H7 (cell line): ENCODE measurements at regions not wholly inside any gene's neighbourhood (a gene's known extent, or its start where the extent isn't known, plus 50 kb on each side); places are given as distances from the start of the nearest gene placed in this dataset.
A peak's percentile ranks its signal among the peaks of the same experiment; 100 is the strongest.

Source experiments
- DNase-seq: peaks from one replicate; pipeline ENCODE4 v3.0.0; 2012
- H3K27me3 ChIP-seq: 2 replicates; pipeline ENCODE4 v1.6.0; 2011; ENCODE audit warnings: mild to moderate bottlenecking, low read length; ENCODE audit not compliant: control insufficient read depth, insufficient read depth
- H3K36me3 ChIP-seq: replicated peaks from 2 replicates; pipeline ENCODE4 v1.5.1; 2011; ENCODE audit warnings: low read length; ENCODE audit not compliant: control insufficient read depth, insufficient read depth
- H3K4me3 ChIP-seq: 2 replicates; pipeline ENCODE4 v1.5.1; 2011; ENCODE audit warnings: low read depth, mild to moderate bottlenecking, control low read depth, low read length, moderate library complexity; ENCODE audit not compliant: insufficient read depth

DNA sequence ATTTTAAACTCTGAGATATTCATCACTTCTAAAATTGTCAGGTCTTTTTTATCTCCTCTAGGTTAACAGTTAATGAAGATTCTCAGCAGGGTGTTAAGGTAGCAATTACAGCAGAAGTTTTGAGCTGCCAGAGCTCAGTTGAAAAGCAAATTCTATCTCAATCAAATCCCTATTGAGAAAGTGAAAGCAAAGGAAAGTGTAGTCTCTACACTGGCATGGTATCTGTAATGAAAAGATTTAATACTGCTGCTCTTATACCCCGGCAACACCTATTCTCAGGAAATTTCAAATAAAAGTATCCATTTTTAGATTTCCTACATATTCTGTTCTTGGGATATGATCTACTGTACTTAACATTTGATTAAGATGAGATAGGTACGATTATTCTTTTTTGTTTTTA is 913.5 kb downstream of the MRPL39 start:
- no peak for DNase-seq
- Histone ChIP-seq H3K36me3 (no peaks in the 10 kb centered on the region), H3K4me3 (no peak overlapping the region), H3K27me3 (no peaks in the 10 kb centered on the region)

- no peaks in the 10 kb centered on the region for H3K27me3 ChIP-seq
- no peak for DNase-seq
- H3K4me3 ChIP-seq: no peak overlapping the region
- H3K36me3 ChIP-seq: no peaks in the 10 kb centered on the region
These were observed 925.8 kb downstream of the MRPL39 start for GRCh38 chr21:24681456-24681855.

DNA sequence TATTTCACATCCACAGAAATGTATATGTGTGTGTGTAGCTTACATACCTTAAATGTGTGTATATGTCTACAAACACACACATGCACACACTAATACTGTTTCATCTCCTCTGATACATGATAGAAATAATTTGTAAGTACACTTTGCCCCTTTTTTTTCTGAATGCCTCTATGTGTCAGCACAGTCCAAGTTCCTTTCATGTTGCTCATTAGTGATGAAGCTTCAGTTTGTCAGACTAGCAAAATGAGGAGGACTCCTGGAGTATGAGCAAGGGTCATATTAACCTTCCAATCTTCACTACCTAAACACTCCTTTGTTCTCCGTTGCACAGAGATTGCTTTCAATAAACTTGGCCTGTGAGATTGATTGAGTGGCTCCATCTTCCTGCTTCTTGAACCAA is 935.4 kb downstream of the MRPL39 start:
- no peak overlapping the region for H3K4me3 ChIP-seq
- no peaks in the 10 kb centered on the region for H3K27me3 ChIP-seq
- no peaks in the 10 kb centered on the region for H3K36me3 ChIP-seq
- no peak for DNase-seq

GRCh38 chr21:24658926-24659325 is 948.4 kb downstream of the MRPL39 start:
- no peaks in the 10 kb centered on the region for H3K36me3 ChIP-seq
- H3K27me3 ChIP-seq: no peaks in the 10 kb centered on the region
- DNase-seq: no peak
- H3K4me3 ChIP-seq: no peak overlapping the region

DNA sequence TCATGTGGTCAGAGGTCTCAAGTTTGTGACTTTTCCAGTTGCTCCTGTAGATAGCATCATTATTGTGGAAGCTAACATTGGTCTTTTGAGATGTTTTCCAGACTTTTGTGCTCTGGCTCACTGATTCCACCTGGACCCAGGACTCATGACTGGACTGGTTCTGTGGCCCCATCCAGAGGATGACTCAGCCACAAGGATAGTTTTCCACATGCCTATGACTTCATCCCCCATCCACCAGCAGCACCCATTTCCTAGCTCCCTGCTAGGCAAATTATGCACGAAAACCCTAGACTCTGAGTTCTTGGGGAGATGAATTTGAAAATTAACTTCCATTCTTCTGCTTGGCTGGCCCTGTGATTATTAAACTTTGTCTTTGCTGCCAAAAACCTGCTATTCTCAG is 949.3 kb downstream of the MRPL39 start:
- no peak for DNase-seq
- Histone ChIP-seq H3K36me3 (no peaks in the 10 kb centered on the region), H3K27me3 (no peaks in the 10 kb centered on the region), H3K4me3 (no peak overlapping the region)

DNA sequence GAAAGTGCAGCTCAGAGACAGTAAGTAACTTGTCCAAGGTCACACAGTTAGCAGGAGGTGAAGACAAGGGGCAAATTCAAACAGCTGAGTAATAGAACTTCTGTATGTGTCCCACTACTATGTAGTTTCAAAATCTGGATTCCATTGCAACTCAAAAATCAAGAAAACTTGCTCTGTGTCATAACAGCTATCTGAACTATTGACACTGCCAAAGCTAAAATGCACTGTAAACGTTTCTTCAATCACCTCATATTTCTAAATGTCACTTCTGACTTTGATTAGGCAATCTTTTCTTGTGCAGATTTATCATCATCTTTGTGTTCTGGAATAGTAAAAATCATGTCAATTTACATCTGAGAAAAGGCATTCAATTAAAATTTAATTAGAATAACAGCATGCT is 957.6 kb downstream of the MRPL39 start:
- Histone ChIP-seq H3K27me3 (no peaks in the 10 kb centered on the region), H3K36me3 (no peaks in the 10 kb centered on the region), H3K4me3 (no peak overlapping the region)
- no peak for DNase-seq

DNA sequence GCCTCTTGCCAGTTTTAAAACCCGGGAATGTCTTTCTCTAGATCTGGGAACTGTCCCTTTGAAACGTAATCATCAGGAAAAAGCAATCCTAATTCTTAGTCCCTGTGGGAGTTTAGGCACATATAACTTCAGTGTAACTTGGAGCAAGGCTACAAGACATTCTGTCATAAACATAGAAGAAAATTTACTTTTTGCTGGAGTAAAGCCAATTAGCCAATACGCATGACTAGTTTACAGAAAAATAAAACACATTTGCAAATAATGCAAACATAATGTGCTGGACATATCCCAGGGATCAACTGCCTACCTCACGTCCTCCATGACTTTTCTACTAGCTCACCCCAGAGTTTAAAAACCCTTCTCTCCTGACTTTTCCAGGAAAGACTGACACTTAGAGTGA is 970.6 kb downstream of the MRPL39 start:
- Histone ChIP-seq H3K4me3 (no peak overlapping the region), H3K27me3 (no peaks in the 10 kb centered on the region), H3K36me3 (no peaks in the 10 kb centered on the region)
- no peak for DNase-seq

- H3K27me3 ChIP-seq: no peaks in the 10 kb centered on the region
- H3K36me3 ChIP-seq: no peaks in the 10 kb centered on the region
- H3K4me3 ChIP-seq: no peak overlapping the region
- no peak for DNase-seq
These were observed 972.5 kb downstream of the MRPL39 start for GRCh38 chr21:24634749-24635148.

DNA sequence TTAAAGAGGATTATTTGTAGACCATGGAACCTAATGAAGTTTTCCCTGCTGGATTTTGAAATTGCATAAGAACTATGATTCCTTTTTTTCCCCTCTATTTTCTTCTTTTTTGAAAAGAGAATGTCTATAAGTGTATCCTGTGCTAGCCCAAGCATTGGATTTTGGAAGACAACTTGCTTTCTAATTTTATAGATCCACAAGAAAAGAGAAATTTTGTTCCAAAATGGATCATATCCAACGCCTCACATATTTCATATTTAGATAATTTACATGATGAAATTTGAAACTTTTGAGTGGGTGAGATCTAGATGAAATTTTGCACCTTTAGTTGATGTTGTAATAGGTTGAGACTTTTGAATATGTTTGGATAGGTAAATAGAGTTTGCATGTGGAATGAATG is 978.7 kb downstream of the MRPL39 start:
- Histone ChIP-seq H3K36me3 (no peaks in the 10 kb centered on the region), H3K4me3 (no peak overlapping the region), H3K27me3 (no peaks in the 10 kb centered on the region)
- no peak for DNase-seq

- H3K36me3 ChIP-seq: no peaks in the 10 kb centered on the region
- no peaks in the 10 kb centered on the region for H3K27me3 ChIP-seq
- no peak overlapping the region for H3K4me3 ChIP-seq
- no peak for DNase-seq
These were observed 979.2 kb downstream of the MRPL39 start for GRCh38 chr21:24628046-24628445.

DNA sequence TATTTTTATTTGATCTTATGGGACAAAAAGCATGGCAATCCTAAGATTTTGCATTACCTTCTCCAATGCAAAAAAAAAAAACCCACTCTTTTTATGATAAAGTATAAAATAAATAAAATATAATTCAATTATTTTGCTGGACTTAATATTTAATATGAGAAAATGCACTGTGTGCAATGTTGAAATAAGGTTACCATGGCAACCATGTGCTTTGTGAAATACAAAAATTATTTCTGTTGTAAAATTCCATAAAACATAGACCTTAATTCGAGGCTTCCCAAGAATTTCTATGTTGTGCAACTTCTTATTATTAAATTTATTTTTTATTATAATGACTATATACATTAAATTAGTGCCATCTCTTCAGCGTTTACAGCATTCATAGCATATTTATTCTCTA is 989.5 kb downstream of the MRPL39 start:
- Histone ChIP-seq H3K4me3 (no peak overlapping the region), H3K36me3 (no peaks in the 10 kb centered on the region), H3K27me3 (no peaks in the 10 kb centered on the region)
- no peak for DNase-seq

GRCh38 chr21:24594082-24594481 is 1013.2 kb downstream of the MRPL39 start:
- peak; percentile 23 for DNase-seq
- H3K27me3 ChIP-seq: no peaks in the 10 kb centered on the region; the same call in 1 of the 2 replicates
- H3K36me3 ChIP-seq: no peaks in the 10 kb centered on the region
- no peak overlapping the region for H3K4me3 ChIP-seq

GRCh38 chr21:24590261-24590660 is 1017.0 kb downstream of the MRPL39 start:
- no peaks in the 10 kb centered on the region; the same call in 1 of the 2 replicates for H3K27me3 ChIP-seq
- no peak for DNase-seq
- no peaks in the 10 kb centered on the region for H3K36me3 ChIP-seq
- H3K4me3 ChIP-seq: no peak overlapping the region

- no peak overlapping the region for H3K4me3 ChIP-seq
- H3K36me3 ChIP-seq: no peaks in the 10 kb centered on the region
- H3K27me3 ChIP-seq: no peaks in the 10 kb centered on the region
- no peak for DNase-seq
These were observed 1023.8 kb downstream of the MRPL39 start for GRCh38 chr21:24583473-24583872.

- H3K4me3 ChIP-seq: no peak overlapping the region
- no peaks in the 10 kb centered on the region for H3K27me3 ChIP-seq
- DNase-seq: no peak
- no peaks in the 10 kb centered on the region for H3K36me3 ChIP-seq
These were observed 1030.0 kb downstream of the MRPL39 start for GRCh38 chr21:24577301-24577700.

DNA sequence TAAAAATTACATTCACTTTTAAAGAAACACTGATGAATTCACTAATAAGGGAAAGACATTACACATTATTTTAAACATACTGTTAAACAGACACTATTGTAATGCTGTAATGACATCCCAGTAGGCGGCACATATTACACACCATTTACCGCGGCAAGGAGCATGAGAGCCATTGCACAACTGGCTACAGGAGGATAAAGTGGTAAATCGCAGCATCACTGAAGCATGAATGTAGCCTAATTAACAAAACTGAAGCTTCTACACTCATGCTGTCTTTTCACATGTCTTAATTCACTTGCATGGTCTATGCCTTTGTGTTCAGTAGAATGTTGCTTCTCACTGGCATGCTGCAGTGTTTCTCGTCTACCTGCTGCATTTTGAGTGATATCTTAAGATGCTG is 1046.0 kb downstream of the MRPL39 start:
- H3K4me3 ChIP-seq: no peak overlapping the region
- DNase-seq: no peak
- H3K36me3 ChIP-seq: no peaks in the 10 kb centered on the region
- no peaks in the 10 kb centered on the region for H3K27me3 ChIP-seq
